Muscle of leg (tissue), 3 donors: ENCODE measurements at regions not wholly inside any gene's neighbourhood (a gene's known extent, or its start where the extent isn't known, plus 50 kb on each side); places are given as distances from the start of the nearest gene placed in this dataset.

Experiments used
- DNase-seq: peaks from one replicate; pipeline ENCODE4 v3.0.0; 2013
- H3K27ac ChIP-seq: one replicate; pipeline ENCODE4 v1.5.1; 2013; ENCODE audit warnings: mild to moderate bottlenecking, low read length, control low read depth
- H3K27me3 ChIP-seq: one replicate; pipeline ENCODE4 v1.6.1; 2013; ENCODE audit warnings: low read length; ENCODE audit not compliant: control insufficient read depth, insufficient read depth
- H3K36me3 ChIP-seq: one replicate; pipeline ENCODE4 v1.6.1; 2013; ENCODE audit warnings: low read length; ENCODE audit not compliant: control insufficient read depth, insufficient read depth
- H3K4me1 ChIP-seq: one replicate; pipeline ENCODE4 v1.6.1; 2013; ENCODE audit warnings: low read length; ENCODE audit not compliant: control insufficient read depth, insufficient read depth
- H3K4me3 ChIP-seq: one replicate; pipeline ENCODE4 v1.5.1; 2013; ENCODE audit warnings: low read length, control low read depth
- H3K9me3 ChIP-seq: replicated peaks from 2 replicates; pipeline ENCODE4 v1.6.1; 2013; ENCODE audit warnings: low read depth, low read length; ENCODE audit not compliant: control insufficient read depth
- WGBS: methylation state at CpG from one replicate; pipeline ENCODE4 v1.1.5; 2013; ENCODE audit warnings: missing lambda C conversion rate; ENCODE audit not compliant: insufficient coverage; 5-methylcytosine and 5-hydroxymethylcytosine counted together

- DNase-seq: no peak
- H3K4me3 ChIP-seq: no peak overlapping the region
- H3K9me3 ChIP-seq: peaks cover 3% of the 10 kb centered on the region
- no peak overlapping the region for H3K27ac ChIP-seq
- WGBS: no CpG with 5 or more reads among the region's 7 CpGs
- no peaks in the 10 kb centered on the region for H3K36me3 ChIP-seq
- no peaks in the 10 kb centered on the region for H3K4me1 ChIP-seq
- H3K27me3 ChIP-seq: peaks cover 17% of the 10 kb centered on the region
Observed at GRCh38 chrX:10288373-10288975, 131.7 kb downstream of the CLCN4 start.

GRCh38 chrX:10296576-10296975 lies 139.8 kb downstream of the CLCN4 start:
- H3K27ac ChIP-seq: no peak overlapping the region
- H3K4me3 ChIP-seq: no peak overlapping the region
- H3K4me1 ChIP-seq: no peaks in the 10 kb centered on the region
- H3K36me3 ChIP-seq: no peaks in the 10 kb centered on the region
- DNase-seq: no peak
- H3K27me3 ChIP-seq: peaks cover 4% of the 10 kb centered on the region
- H3K9me3 ChIP-seq: peaks cover 9% of the 10 kb centered on the region

- H3K9me3 ChIP-seq: no peaks in the 10 kb centered on the region
- no peak overlapping the region for H3K4me3 ChIP-seq
- H3K36me3 ChIP-seq: no peaks in the 10 kb centered on the region
- H3K4me1 ChIP-seq: no peaks in the 10 kb centered on the region
- DNase-seq: no peak
- H3K27ac ChIP-seq: no peak overlapping the region
- peaks cover 7% of the 10 kb centered on the region for H3K27me3 ChIP-seq
- no CpG with 5 or more reads among the region's 1 CpG for WGBS
Observed at GRCh38 chrX:10310511-10310910, 153.7 kb downstream of the CLCN4 start.

GRCh38 chrX:10314530-10315104 lies 157.8 kb downstream of the CLCN4 start:
- no peaks in the 10 kb centered on the region for H3K4me1 ChIP-seq
- H3K36me3 ChIP-seq: no peaks in the 10 kb centered on the region
- WGBS: 29% methylated on average over 1 of the region's 3 CpGs
- no peak overlapping the region for H3K4me3 ChIP-seq
- peaks cover 13% of the 10 kb centered on the region for H3K27me3 ChIP-seq
- no peaks in the 10 kb centered on the region for H3K9me3 ChIP-seq
- no peak for DNase-seq
- no peak overlapping the region for H3K27ac ChIP-seq

GRCh38 chrX:10325611-10326010 lies 168.8 kb downstream of the CLCN4 start:
- Histone ChIP-seq H3K27ac (no peak overlapping the region), H3K27me3 (peaks cover 14% of the 10 kb centered on the region), H3K36me3 (no peaks in the 10 kb centered on the region), H3K9me3 (no peaks in the 10 kb centered on the region), H3K4me1 (no peaks in the 10 kb centered on the region), H3K4me3 (no peak overlapping the region)
- DNase-seq: peak; percentile 76
- no CpG with 5 or more reads among the region's 2 CpGs for WGBS

GRCh38 chrX:10326578-10326977 lies 169.8 kb downstream of the CLCN4 start:
- Histone ChIP-seq H3K27me3 (peaks cover 17% of the 10 kb centered on the region), H3K4me1 (no peaks in the 10 kb centered on the region), H3K4me3 (no peak overlapping the region), H3K36me3 (no peaks in the 10 kb centered on the region), H3K27ac (no peak overlapping the region), H3K9me3 (no peaks in the 10 kb centered on the region)
- 44% methylated on average over 2 of the region's 2 CpGs for WGBS
- DNase-seq: no peak

- Histone ChIP-seq H3K4me3 (no peak overlapping the region), H3K4me1 (no peaks in the 10 kb centered on the region), H3K36me3 (no peaks in the 10 kb centered on the region), H3K27me3 (peaks cover 19% of the 10 kb centered on the region), H3K9me3 (no peaks in the 10 kb centered on the region), H3K27ac (no peak overlapping the region)
- DNase-seq: no peak
- WGBS: 37% methylated on average over 7 of the region's 7 CpGs
Observed at GRCh38 chrX:10327651-10328050, 170.9 kb downstream of the CLCN4 start.

GRCh38 chrX:10329984-10330383 lies 173.2 kb downstream of the CLCN4 start:
- Histone ChIP-seq H3K4me1 (no peaks in the 10 kb centered on the region), H3K9me3 (no peaks in the 10 kb centered on the region), H3K27ac (no peak overlapping the region), H3K27me3 (peaks cover 22% of the 10 kb centered on the region), H3K36me3 (no peaks in the 10 kb centered on the region), H3K4me3 (no peak overlapping the region)
- 71% methylated on average over 5 of the region's 7 CpGs for WGBS
- DNase-seq: no peak

- Histone ChIP-seq H3K4me1 (no peaks in the 10 kb centered on the region), H3K27ac (no peak overlapping the region), H3K9me3 (peaks cover 1% of the 10 kb centered on the region), H3K36me3 (no peaks in the 10 kb centered on the region), H3K4me3 (no peak overlapping the region), H3K27me3 (peaks cover 21% of the 10 kb centered on the region)
- 60% methylated on average over 1 of the region's 5 CpGs for WGBS
- DNase-seq: no peak
Observed at GRCh38 chrX:10341309-10341708, 184.5 kb downstream of the CLCN4 start.

GRCh38 chrX:10350221-10350620 lies 193.4 kb downstream of the CLCN4 start:
- Histone ChIP-seq H3K27me3 (peaks cover 4% of the 10 kb centered on the region), H3K9me3 (peaks cover 5% of the 10 kb centered on the region), H3K4me3 (no peak overlapping the region), H3K36me3 (no peaks in the 10 kb centered on the region), H3K4me1 (no peaks in the 10 kb centered on the region), H3K27ac (no peak overlapping the region)
- no peak for DNase-seq

- H3K36me3 ChIP-seq: no peaks in the 10 kb centered on the region
- H3K27me3 ChIP-seq: peaks cover 4% of the 10 kb centered on the region
- no peak overlapping the region for H3K27ac ChIP-seq
- H3K4me1 ChIP-seq: no peaks in the 10 kb centered on the region
- 17% methylated on average over 1 of the region's 3 CpGs for WGBS
- peaks cover 5% of the 10 kb centered on the region for H3K9me3 ChIP-seq
- H3K4me3 ChIP-seq: no peak overlapping the region
- no peak for DNase-seq
Observed at GRCh38 chrX:10350981-10351380, 194.2 kb downstream of the CLCN4 start.
